GM18519 (cell line): ENCODE measurements at regions not wholly inside any gene's neighbourhood (a gene's known extent, or its start where the extent isn't known, plus 50 kb on each side); places are given as distances from the start of the nearest gene placed in this dataset.
"Not testable (repeated sequence)": the region's sequence is repeated elsewhere in the genome, so short reads cannot be mapped to it uniquely, and the experiment has no call there.

Source experiments
- ATAC-seq: cut with Tn5 transposase; IDR thresholded peaks from one replicate; pipeline ENCODE4 v1.9.1; 2021; ENCODE audit warnings: mild to moderate bottlenecking, moderate library complexity; ENCODE audit not compliant: unreplicated experiment, low FRiP score

DNA sequence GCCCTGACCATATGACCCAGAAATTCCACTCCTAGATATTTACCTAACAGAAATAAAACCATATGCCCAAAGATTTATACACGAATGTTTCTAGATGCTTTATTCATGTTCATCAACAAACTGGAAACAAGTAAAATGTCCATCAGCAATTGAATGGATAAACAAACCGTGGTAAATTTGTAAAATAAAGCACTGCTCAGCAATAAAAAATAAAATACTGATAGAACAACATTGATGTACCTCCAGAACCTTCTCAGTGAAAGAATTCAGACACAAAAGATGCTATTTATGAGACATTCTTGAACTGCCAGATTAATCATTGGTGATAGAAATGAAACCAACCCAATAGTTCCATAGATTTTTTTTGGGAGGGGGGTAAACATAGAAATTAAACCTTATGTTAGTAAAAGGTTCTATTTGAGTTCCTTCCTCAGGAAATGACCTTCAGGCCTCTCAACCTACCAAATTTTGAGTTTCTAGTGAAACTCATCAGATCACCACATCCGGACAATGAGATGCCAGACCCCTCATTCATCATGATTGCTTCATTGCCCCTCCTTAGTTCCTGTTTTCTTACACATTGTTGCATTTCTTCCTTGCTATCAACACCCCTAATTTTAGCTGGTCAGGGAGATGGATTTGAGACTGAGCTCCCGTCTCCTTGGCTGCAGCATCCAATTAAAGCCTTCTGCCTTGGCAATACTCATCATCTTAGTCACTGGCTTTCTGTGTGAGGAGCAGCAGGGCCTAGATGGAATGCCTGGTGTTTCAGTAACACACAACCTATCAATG, 203.5 kb downstream of the LPIN1 start:
- no peak for ATAC-seq

DNA sequence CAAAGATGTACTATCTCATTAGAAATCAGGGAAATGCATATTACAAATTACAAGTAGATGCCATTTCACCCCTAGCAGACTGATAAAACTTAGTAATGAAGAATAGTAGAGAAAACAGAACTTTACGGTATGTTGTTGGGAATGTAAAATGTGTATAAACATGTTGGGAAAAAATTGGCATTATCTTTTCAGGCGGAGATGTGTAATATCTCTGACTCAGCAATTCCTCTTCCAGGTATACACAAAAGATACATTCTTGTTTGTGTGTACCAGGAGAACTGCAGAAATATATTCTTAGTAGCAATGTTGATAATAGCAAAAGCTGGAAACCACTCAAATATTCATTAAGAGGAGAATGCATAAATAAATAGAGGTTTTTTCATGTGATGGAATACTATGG, 204.5 kb downstream of the LPIN1 start:
- no peak for ATAC-seq

DNA sequence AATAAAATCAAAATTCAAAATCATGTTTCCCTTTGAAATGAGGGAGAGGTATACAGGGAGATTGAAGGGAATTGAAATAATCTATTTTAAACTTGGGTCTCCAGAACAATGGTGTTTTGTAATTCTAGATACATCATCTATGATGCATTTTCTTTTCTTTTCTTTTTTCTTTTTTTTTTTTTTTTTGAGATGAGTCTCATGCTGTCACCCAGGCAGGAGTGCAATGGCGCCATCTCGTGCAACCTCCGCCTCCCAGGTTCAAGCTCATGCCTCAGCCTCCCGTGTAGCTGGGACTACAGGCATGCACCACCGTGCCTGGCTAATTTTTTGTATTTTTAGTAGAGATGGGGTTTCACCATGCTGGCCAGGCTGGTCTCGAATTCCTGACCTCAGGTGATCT, 205.1 kb downstream of the LPIN1 start:
- not testable (repeated sequence) for ATAC-seq

DNA sequence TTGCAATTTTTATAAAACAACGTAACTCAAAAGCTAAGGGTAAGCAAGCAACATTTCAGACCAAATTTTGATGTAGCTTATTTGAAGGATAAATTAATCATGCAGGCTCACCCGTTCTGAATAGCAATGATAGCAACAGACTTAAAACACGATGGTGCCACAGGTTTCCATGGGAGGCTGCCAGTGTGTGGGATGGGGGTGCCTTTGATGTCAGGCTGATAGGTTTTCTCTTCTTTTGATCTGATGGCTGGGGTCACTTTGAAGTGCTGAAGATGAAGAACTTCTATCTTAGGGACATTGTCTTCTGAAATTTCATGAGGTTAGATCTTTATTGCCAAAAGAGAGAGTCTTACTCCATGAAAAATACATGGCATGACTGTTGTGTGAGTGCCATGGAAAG, 206.8 kb downstream of the LPIN1 start:
- no peak for ATAC-seq

DNA sequence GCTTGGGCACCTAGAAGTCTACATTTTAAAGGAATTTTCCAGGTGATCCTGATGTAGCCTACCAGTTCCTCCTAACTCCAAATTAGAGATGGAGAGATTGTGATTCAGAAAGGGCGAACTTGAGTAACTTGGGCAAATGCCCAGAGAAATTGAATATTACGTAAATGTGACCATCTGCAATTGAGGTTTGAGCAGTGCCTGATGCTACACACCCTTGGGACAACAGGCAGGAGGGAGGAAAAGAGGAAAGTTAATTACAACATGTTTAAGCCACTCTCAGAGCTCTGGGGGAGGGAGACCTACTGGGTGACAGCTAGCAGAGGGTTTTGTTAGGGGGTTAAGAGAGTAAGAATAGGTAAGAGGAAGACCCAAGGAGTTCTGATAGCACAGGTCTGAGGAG, 208.9 kb downstream of the LPIN1 start:
- ATAC-seq: no peak

DNA sequence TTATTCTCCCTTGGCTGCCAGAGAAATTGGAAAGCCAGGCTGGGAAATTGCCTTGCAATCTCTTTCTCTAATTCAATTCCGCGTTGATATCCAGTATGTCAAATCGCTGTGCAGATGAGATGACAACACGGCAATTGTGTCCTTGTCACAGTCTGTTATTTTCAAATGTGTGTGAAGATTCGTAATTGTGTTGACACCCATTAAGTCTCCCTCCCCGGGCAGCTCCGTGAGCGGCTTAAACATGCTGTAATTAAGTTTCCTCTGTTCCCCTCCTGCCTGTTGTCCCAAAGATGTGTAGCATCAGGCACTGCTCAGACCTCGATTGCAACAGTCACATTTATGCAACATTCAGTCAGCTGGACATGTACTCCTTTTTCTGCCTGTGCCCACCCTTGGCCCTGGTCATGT, 209.5 kb downstream of the LPIN1 start:
- no peak for ATAC-seq

DNA sequence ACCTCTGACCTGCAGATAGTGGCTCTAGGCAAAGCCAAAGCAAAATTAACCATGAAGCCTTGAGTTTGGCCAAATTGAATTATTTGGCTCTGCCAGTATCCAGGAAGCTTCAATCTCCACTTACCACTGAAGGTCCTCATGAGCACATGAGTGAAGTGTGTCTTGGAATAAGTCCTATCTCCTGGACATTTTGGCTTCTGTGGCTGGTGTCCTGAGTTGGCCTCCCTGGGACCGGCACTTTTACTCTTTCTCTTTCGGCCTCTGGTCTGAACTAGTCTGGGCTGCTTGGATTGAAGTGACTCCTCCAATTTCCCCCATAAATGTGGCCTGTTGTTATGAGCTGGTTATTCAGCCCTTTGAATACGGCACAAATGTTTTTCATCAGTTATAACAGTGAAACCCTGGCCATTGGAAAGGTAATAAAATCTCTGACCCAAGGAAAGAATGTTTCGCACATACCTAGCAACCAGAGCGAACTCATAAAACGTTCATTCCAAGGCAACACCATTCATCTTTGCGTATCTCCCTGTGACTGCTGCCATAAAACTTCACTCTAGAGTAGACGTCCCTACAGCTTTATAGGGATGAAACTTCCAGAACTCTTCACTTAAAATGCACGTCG, 216.4 kb downstream of the LPIN1 start:
- ATAC-seq: no peak

DNA sequence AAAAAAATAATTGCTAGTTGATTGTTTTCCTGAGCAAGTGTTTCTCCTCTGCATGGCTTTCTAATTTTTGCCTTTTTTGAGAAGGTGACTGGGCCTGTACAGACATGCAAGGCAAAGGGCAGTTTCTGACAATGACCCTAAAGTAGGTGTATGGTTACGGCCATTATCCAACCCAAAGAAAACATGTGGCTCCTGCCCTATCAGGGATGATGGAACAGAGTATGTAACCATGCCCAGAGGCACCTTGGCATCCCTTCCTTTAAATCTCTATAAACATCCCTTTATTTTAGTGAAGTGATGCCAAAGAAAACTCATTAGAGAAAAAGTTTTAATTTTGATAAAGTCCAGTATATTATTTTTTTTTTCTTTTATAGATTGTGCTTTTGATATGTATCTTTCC, 217.5 kb downstream of the LPIN1 start:
- no peak for ATAC-seq

DNA sequence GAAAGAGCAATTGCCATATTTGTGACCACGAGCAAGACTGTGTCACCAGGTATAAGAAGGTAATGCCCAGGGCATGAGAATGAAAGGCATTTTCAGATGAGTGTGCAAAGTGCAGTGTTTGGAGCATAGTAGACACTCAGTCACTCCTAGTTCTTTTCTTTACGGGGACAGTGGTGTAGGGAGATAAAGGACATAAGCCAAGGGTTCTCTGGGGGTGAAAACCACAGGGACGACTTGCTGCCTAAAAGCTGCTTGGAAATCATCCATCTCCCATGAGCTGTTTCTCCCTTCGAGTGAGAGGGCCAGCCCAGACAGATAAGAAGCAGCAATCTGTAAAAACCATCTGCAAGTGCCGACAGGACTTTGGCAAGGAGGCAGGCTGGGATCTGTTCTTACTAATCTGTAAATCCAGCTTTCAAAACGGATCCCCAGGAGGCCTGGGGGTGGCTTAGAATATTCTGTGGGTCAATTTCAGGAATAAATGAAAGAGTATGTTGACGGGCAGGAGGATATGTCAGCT, 221.6 kb downstream of the LPIN1 start:
- ATAC-seq: no peak

DNA sequence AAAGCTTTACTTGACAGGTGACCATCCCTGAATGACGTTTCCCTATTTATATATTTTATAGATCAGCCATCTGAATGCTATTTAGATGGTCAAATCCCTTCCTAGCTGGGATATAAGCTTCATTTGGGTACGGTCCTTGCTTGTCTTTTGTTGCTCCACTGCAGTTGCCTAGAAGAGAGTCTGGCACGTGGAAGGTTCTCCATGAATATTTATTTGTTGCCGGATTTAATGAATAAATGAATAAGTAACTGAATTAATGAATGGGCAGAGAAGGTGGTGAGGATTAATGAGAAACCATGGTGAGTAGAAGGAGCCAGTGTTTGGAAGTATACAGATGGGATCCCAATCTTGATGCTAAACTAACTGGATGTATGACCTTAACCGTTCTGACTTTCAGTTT, 222.1 kb downstream of the LPIN1 start:
- no peak for ATAC-seq

DNA sequence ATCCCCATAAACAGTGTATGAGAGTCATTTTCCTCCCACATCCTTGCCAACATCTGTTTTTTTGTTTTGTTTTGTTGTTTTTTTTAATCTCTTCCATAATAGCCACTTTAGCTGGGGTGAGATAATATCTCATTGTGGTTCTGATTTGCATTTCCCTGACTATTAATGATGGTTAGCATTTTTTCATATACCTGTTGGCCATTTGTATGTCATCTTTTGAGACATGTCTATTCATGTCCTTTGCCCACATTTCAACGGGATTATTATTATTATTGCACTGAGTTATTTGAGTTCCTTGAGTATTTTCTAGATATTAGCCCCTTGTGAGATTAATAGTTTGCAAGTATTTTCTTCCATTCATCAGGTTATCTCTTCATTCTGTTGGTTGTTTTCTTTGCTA, 223.3 kb downstream of the LPIN1 start:
- ATAC-seq: no peak

DNA sequence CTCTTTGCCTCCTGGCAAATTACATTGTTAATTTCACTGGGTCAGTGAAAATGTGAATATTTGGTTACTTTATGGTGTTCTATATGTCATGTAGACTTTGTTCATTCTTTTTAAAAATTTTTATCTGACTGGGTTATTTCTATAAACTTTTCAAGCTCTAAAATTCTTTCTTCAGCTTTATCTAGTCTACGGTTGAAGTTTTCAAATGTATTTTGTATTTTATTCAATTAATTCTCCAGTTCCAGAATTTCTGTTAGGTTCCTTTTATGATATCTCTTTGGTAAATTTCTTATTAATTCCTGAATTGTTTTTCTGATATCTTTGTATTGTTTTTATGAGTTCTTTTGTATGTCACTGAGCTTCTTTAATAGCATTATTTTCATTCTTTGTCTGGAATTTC, 228.1 kb downstream of the LPIN1 start:
- ATAC-seq: no peak

DNA sequence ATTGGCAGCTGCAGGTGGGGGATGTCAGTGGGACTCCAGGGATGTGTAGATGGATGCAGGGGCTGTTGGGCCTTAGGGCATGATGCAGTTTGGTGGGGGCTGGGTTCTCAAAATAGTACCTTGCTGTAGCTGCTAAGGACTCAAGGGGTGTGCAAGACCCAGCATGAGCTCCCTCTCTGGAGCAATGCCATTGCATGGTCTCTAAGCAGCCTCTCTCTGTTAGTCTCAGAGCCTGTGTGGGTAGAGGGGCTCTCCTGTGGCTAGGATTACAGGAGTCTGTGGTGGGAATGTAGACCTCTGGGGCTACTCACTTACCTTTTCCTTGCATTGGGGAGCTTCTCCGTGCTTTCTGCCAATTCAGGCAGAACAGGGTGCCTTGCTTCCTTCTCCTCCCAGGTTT, 228.9 kb downstream of the LPIN1 start:
- ATAC-seq: no peak

DNA sequence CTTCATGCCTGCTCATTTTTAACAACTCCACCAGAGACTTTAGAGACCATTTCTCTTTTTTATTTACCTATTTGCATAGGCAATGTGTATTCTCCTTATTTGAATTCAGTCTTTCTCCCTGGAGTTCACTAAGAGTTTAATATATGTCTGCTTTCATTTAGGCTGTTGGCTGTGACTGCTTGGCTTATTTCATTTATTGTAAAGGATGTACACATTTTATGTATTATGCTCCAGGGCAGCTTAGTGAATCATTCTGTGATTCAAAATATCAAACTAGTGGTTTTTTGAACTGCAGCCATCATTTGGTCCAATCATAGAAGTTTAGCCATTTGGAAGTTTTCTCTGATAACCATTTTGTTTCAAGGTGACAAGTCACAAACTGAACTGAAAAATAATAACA, 229.6 kb downstream of the LPIN1 start:
- no peak for ATAC-seq

DNA sequence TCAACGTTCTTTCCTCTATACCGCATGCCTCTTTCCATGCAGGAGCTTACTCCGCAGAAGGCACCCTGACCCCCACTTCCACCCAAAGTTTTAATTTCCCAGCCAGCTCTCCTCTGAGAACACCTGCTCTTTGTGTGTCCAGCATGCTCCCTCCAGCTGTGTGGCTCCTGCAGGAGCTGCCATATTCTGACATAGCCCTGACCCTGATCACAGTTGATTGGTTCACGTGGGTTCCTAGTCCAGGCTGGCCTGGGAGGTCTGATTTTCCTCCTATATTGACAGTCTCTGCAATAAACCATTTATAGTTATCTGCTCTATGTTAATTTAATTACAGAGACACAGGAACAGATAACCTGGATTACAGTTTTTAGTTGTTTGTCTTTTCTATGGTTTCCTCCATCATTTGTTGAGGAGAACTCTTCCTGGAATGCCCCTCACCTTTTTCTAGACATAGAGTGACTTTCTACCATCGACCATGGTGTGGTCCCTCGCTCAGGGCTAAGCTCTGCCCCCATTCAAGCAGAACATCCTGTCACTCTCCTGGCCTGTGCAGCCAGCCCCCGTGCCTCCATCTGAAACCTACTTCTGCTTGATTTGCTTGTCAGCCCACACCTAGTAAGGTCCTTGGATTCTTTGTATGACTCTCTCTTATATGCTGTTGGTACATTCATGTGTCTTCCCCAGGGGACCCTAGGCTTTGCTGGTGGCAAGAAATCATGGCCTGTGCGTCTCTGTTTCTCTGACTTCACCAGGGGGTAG, 231.5 kb downstream of the LPIN1 start:
- ATAC-seq: peak; percentile 93

DNA sequence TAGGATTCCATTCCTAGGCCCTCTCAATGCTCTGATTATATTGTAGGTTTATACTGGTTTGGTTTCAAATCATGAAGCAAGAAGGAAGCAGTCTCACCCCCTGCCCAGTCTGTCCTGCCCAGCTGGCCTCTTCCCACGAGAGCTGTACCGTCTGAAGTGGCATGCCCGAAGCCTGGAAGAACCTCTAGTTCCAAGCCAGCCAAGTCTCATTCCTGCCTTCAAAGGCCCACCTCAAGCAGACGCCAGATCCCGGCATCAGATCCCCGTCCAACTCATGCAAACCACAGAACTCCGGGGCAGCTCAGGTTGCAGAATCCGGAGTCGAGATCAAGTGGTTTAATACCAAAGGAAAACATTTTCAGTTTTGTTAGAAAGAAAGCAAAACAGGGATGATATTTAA, 234.4 kb downstream of the LPIN1 start:
- no peak for ATAC-seq

DNA sequence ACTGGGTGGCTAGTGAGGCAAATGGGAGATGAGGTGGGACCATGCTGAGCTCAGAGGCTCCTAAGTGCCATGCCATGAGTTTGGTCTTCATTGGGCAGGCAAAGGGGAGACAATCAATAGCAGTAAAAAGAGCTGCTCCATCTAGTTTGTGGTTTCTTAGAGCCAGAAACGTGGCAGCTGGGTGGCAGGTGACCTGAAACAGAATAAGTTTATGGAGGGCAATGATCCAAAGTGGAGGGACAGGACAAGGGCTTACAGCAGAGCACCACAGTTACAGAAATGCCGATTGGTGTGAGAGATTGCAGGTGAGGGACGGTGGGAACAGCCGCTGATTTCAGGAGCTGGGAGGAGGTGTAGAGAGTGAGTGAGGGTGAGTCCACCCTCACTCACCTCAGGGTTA, 237.0 kb downstream of the LPIN1 start:
- ATAC-seq: no peak

DNA sequence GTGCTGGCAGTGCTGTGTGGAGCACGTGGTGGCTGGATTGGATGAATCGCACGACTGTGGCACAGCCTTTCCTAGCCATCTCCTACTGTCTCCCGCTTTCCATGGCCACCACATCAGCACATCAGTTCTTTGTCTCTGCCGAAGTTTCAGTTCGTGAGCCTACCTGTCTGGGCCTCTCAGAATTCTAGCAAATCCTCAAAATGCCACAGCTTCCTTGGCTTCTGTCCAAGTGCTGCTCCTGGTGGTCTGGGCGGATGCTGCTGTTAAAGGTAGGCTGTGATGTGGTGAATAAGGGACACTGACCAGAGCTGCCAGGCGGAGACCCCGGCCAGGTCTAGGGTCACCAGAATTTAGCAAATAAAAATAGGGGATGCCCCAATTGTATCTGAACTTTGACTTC, 237.4 kb downstream of the LPIN1 start:
- ATAC-seq: no peak

DNA sequence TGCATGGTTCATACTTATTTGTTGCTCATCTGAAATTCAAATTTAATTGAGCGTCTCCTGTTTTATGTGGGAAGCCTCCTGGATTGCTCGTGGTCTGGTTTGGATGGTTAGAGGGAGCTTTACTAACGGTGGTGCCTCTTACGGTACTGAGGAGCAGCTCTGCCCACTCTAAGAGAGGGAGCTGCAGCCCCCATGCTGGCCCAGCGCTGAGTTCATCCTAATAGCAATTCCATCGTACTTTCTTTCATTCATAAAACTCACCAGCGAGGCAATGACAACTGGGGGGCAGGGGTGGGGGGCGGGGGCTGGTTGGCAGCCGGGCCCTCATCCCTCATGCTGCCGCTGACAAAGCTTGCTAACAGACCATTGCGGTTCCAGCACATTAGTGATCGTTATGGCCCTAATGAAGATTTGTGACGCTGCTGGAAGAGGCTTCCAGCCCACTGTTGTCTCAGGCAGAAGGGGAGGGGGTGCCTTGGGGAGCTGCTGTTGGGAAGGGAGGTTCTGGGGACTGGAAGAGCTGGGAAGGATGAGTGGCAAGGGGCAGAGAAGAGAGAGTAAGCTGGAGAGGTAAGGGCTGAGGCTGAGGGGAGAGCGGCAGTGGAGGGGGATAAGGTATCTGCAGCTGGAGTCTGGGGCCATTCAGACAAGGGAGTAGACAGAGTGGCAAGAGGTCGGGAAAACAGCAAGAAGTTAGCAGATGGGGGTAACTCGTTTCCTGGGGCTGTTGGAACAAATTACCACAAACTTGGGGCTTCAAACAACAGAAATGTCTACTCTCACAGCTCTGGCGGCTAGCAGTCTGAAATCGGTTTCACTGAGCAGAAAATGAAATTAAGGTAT, 238.1 kb downstream of the LPIN1 start:
- ATAC-seq: no peak

DNA sequence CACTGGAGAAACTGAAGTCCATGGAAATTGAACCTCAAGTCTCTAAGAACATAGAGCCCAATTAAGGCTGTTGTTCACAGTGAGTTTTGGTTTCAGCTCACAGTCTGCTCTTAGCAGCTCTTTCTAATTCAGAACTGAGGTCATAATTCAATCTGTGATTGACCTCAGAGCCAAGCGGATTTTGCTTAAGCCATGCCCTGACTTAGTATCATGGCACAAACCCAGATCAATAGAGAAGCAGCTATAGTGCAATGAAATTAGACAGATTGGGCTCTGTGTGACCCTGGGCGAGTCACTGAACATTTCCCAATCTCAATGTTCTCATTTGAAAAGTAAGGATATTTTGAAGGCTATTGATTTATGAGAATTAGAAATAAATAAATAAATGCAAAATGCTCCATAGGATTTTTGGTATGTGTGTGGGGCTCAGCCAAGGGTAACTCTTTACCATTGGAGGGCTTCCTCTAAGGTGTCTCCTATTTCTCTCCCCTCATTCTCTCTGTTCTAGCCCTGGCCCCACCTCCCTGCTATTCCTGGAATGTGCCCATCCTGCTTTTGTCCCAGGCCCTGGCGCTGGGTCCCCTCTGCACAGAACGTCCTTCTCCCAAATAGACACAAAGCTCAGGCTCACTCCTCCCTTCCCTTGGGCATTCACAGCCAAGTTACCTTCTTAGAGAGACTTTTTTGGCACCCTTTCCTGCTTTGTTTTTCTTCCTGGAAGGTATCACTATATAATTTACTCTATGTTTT, 239.6 kb downstream of the LPIN1 start:
- no peak for ATAC-seq
